Activated T-cell treated with anti-CD3 and anti-CD28 coated beads, Interleukin-2, amount 50 U/mL, for 72 hours (primary cell): ENCODE measurements at regions not wholly inside any gene's neighbourhood (a gene's known extent, or its start where the extent isn't known, plus 50 kb on each side); places are given as distances from the start of the nearest gene placed in this dataset.
"Not testable (repeated sequence)": the region's sequence is repeated elsewhere in the genome, so short reads cannot be mapped to it uniquely, and the experiment has no call there.

Experiments used
- ATAC-seq, 2 donors: fragments of 150-1000 bp; cut with Tn5 transposase; replicated peaks in 1 of 2; 2 replicates each; pipeline ENCODE4 v1.10.0; 2021; ENCODE audit warnings: moderate library complexity in 2 of 2, mild to moderate bottlenecking in 1 of 2
- DNase-seq, 2 donors: peaks; one replicate each; pipeline ENCODE4 v3.0.0; 2021 to 2022; ENCODE audit warnings: mixed read lengths in 1 of 2
- H3K27ac Mint-ChIP-seq: one replicate; pipeline ENCODE4 v1.8.0; 2022; ENCODE audit warnings: mild to moderate bottlenecking, moderate library complexity, mixed read lengths
- H3K27me3 Mint-ChIP-seq: one replicate; pipeline ENCODE4 v1.8.0; 2022; ENCODE audit warnings: low read depth, mixed read lengths
- H3K36me3 Mint-ChIP-seq, 2 donors: one replicate each; pipeline ENCODE4 v1.8.0; 2022; ENCODE audit warnings: mixed read lengths in 2 of 2, mild to moderate bottlenecking in 1 of 2; ENCODE audit not compliant: insufficient read depth in 2 of 2
- H3K4me1 Mint-ChIP-seq: one replicate; pipeline ENCODE4 v1.8.0; 2022; ENCODE audit warnings: low read depth, mixed read lengths
- H3K4me3 Mint-ChIP-seq, 2 donors: one replicate each; pipeline ENCODE4 v1.8.0; 2022; ENCODE audit warnings: mild to moderate bottlenecking in 2 of 2, mixed read lengths in 2 of 2, moderate library complexity in 2 of 2
- H3K9me3 Mint-ChIP-seq, 2 donors: one replicate each; pipeline ENCODE4 v1.8.0; 2022; ENCODE audit warnings: mixed read lengths in 2 of 2

GRCh38 chr6:122170274-122170673 is 229.2 kb upstream of the HSF2 start:
- H3K9me3 Mint-ChIP-seq: no peaks in the 10 kb centered on the region
- H3K27me3 Mint-ChIP-seq: no peaks in the 10 kb centered on the region
- H3K4me1 Mint-ChIP-seq: no peaks in the 10 kb centered on the region
- H3K36me3 Mint-ChIP-seq: no peaks in the 10 kb centered on the region
- ATAC-seq (no peak), DNase-seq (no peak)
- no peak overlapping the region for H3K27ac Mint-ChIP-seq
- no peak overlapping the region for H3K4me3 Mint-ChIP-seq

- Mint-ChIP-seq H3K9me3 (no peaks in the 10 kb centered on the region), H3K4me3 (no peak overlapping the region), H3K27ac (no peak overlapping the region), H3K36me3 (no peaks in the 10 kb centered on the region), H3K4me1 (no peaks in the 10 kb centered on the region), H3K27me3 (no peaks in the 10 kb centered on the region)
- no peak for DNase-seq
- no peak for ATAC-seq
Observed at GRCh38 chr6:122178988-122179387, 220.5 kb upstream of the HSF2 start.

DNA sequence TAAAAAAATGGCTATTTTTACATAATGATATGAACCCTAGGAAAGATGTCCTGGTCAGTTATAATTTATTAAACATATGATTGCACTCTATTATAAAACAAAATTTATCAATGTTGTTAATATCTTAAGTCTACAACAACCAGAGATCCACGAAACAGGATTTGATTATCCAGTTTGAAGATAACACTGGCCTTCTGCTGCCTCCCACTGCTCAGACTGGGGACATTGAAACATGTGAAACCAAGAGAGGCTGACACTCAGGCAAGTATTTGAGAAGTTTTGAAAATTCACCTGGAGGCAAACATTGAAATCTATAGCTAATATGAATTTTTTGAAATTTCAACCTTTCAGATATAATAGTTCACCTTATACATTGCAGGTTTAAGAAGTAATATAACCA is 219.3 kb upstream of the HSF2 start:
- ATAC-seq (no peak), DNase-seq (no peak)
- no peaks in the 10 kb centered on the region for H3K9me3 Mint-ChIP-seq
- H3K27me3 Mint-ChIP-seq: no peaks in the 10 kb centered on the region
- no peak overlapping the region for H3K27ac Mint-ChIP-seq
- no peaks in the 10 kb centered on the region for H3K36me3 Mint-ChIP-seq
- no peaks in the 10 kb centered on the region for H3K4me1 Mint-ChIP-seq
- H3K4me3 Mint-ChIP-seq: no peak overlapping the region

GRCh38 chr6:122182061-122182460 is 217.4 kb upstream of the HSF2 start:
- Mint-ChIP-seq H3K27ac (no peak overlapping the region), H3K4me1 (no peaks in the 10 kb centered on the region), H3K36me3 (no peaks in the 10 kb centered on the region), H3K9me3 (no peaks in the 10 kb centered on the region), H3K4me3 (no peak overlapping the region), H3K27me3 (no peaks in the 10 kb centered on the region)
- no peak for ATAC-seq
- no peak for DNase-seq

DNA sequence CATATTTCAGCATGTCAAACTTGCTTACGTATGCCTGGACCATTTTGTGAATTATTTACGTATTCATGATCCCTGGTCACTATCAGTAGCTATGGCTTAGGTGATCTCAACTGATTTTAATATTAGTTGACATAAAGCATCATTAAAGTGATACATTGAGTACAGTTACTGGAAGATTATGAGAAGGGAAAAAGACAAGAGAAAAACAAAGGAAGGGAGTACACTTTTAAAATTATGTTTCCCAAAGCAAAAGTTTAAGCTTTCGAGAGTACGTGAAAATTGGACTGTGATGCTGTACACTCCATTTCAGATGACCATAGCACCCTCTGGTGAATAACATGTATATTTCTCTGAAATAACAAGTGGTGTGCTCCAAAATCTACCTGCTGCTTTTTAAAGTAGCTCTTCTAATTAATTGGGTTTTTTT is 215.0 kb upstream of the HSF2 start:
- peaks cover 1% of the 10 kb centered on the region for H3K27me3 Mint-ChIP-seq
- H3K9me3 Mint-ChIP-seq: no peaks in the 10 kb centered on the region
- DNase-seq: no peak
- H3K4me3 Mint-ChIP-seq: no peak overlapping the region
- H3K27ac Mint-ChIP-seq: no peak overlapping the region
- H3K36me3 Mint-ChIP-seq: no peaks in the 10 kb centered on the region
- no peaks in the 10 kb centered on the region for H3K4me1 Mint-ChIP-seq
- no peak for ATAC-seq

GRCh38 chr6:122185458-122185857 is 214.0 kb upstream of the HSF2 start:
- not testable (repeated sequence) for H3K36me3 Mint-ChIP-seq, H3K4me1 Mint-ChIP-seq, H3K9me3 Mint-ChIP-seq, DNase-seq, ATAC-seq, H3K4me3 Mint-ChIP-seq, H3K27ac Mint-ChIP-seq
- H3K27me3 Mint-ChIP-seq: peaks cover 10% of the 10 kb centered on the region

GRCh38 chr6:122187186-122187585 is 212.3 kb upstream of the HSF2 start:
- Mint-ChIP-seq H3K36me3 (no peaks in the 10 kb centered on the region), H3K4me3 (no peak overlapping the region), H3K27ac (no peak overlapping the region), H3K9me3 (no peaks in the 10 kb centered on the region), H3K4me1 (no peaks in the 10 kb centered on the region), H3K27me3 (peaks cover 10% of the 10 kb centered on the region)
- no peak for DNase-seq
- no peak for ATAC-seq

GRCh38 chr6:122198922-122199321 is 200.5 kb upstream of the HSF2 start:
- H3K4me3 Mint-ChIP-seq: no peak overlapping the region
- no peak for DNase-seq
- ATAC-seq: no peak
- H3K36me3 Mint-ChIP-seq: no peaks in the 10 kb centered on the region
- H3K9me3 Mint-ChIP-seq: peaks cover 0 to 2% of the 10 kb centered on the region in 2 donors
- H3K27me3 Mint-ChIP-seq: no peaks in the 10 kb centered on the region
- no peak overlapping the region for H3K27ac Mint-ChIP-seq
- no peaks in the 10 kb centered on the region for H3K4me1 Mint-ChIP-seq

GRCh38 chr6:122200440-122200839 is 199.0 kb upstream of the HSF2 start:
- Mint-ChIP-seq H3K27ac (no peak overlapping the region), H3K4me3 (no peak overlapping the region), H3K4me1 (no peaks in the 10 kb centered on the region), H3K36me3 (no peaks in the 10 kb centered on the region), H3K9me3 (peaks cover 0 to 10% of the 10 kb centered on the region in 2 donors), H3K27me3 (no peaks in the 10 kb centered on the region)
- no peak for ATAC-seq
- no peak for DNase-seq

DNA sequence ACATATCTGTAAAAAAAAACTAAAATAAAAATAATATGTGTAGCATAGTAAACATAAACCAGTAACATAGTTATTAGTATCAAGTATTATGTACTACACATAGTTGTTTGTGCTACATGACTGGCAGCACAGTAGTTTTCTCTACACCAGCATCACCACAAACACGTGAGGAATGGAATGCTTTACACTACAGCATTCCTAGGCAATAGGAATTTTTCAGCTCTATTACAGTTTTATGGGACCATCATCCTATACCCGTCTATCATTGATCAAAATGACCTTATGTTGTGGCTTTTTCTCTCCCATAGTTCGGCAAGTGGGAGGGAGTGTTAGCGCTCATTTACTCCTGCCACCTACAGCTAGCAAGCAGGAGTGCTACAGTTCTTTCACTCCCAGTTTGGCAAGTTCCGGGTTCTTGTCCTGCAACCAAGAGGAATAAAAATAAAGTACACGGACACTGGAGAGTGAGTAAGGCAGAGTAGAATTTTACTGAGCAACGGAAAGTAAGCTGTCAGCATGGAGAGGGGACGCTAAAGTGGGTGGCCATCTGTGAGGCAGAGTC is 196.8 kb upstream of the HSF2 start:
- no peaks in the 10 kb centered on the region for H3K36me3 Mint-ChIP-seq
- DNase-seq: no peak
- peaks cover 0 to 10% of the 10 kb centered on the region in 2 donors for H3K9me3 Mint-ChIP-seq

DNA sequence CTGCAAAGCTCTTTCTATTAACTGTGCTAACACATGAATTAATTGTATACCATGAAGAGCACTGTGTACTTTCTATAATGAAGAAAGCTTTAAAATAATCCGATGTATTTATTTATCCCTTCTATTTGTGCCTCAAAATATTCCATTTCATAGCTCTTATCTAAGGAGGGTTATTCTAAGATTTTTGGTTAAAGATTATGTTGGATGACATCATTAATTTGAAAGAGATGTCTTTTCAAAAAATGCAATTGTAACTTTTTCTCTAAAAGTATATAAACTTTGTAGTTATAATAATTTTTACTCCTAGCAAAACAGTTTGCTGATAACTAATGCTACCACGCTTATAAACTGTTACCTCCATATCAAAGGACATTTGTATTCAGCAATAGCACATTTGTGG is 192.4 kb upstream of the HSF2 start:
- Mint-ChIP-seq H3K27ac (no peak overlapping the region), H3K4me1 (no peaks in the 10 kb centered on the region), H3K9me3 (peaks cover 0 to 10% of the 10 kb centered on the region in 2 donors), H3K27me3 (no peaks in the 10 kb centered on the region), H3K4me3 (no peak overlapping the region), H3K36me3 (no peaks in the 10 kb centered on the region)
- DNase-seq: no peak
- ATAC-seq: no peak

More for the DNA sequence above, 196.8 kb upstream of the HSF2 start:
- ATAC-seq: no peak
- no peak overlapping the region for H3K4me3 Mint-ChIP-seq
- no peak overlapping the region for H3K27ac Mint-ChIP-seq
- H3K4me1 Mint-ChIP-seq: no peaks in the 10 kb centered on the region
- H3K27me3 Mint-ChIP-seq: no peaks in the 10 kb centered on the region

DNA sequence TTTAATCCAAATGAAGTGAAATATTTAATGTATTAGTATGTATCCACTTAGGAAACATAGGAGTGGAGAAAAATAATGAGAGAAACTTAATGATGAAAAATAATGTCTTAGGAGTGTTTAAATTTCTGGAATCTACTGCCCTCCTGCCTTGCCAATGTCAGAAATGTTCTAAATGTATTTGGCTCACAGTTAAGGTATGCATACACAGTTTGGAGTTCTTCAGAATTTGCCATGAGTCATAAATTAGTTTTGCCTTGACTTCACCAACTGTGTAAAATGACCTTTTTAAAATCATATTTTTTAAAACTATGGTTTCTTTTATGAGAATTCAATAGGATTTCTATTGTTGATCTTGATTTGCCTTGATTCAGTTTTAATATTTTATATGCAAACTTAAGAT is 191.7 kb upstream of the HSF2 start:
- Mint-ChIP-seq H3K36me3 (no peaks in the 10 kb centered on the region), H3K4me1 (no peaks in the 10 kb centered on the region), H3K9me3 (peaks cover 0 to 10% of the 10 kb centered on the region in 2 donors), H3K27me3 (no peaks in the 10 kb centered on the region), H3K4me3 (no peak overlapping the region), H3K27ac (no peak overlapping the region)
- no peak for DNase-seq
- no peak for ATAC-seq

DNA sequence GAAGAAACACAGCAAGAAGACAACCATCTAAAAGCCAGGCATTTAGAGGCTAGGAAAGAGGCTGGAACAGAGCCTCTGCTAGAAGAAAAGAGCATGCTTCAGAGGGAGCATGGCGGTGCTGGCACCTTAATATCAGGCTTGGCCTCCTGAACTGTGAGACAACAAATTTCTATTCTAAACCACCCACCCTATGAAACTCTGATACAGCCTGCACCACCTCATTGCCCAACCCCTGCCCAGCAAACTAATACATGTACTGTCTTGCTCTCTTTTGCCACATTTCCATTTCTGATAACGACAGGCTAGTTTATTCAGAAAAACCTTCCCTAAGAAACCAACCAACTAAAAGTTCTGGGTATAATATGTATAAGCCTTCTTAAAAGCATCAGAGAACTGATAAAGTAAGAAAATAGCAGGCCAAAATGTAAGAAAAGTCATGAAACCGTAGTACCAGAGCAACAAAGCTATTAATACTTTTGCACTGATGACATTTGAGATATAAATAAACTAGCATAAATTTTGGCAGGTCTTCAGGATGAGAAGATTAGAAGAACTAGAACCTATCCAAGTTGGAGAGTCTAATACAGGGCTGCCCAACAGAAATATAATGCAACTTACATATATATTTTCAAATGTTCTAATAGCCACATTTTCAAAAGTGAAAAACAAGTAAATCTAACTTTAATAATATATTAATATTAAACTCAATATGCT is 184.7 kb upstream of the HSF2 start:
- no peaks in the 10 kb centered on the region for H3K9me3 Mint-ChIP-seq
- no peaks in the 10 kb centered on the region for H3K27me3 Mint-ChIP-seq
- no peaks in the 10 kb centered on the region for H3K4me1 Mint-ChIP-seq
- no peak overlapping the region for H3K4me3 Mint-ChIP-seq
- ATAC-seq (no peak), DNase-seq (no peak)
- H3K27ac Mint-ChIP-seq: no peak overlapping the region
- no peaks in the 10 kb centered on the region for H3K36me3 Mint-ChIP-seq

GRCh38 chr6:122220254-122220653 is 179.2 kb upstream of the HSF2 start:
- Mint-ChIP-seq H3K9me3 (no peaks in the 10 kb centered on the region), H3K4me1 (no peaks in the 10 kb centered on the region), H3K36me3 (no peaks in the 10 kb centered on the region), H3K4me3 (no peak overlapping the region), H3K27ac (no peak overlapping the region), H3K27me3 (no peaks in the 10 kb centered on the region)
- ATAC-seq (no peak), DNase-seq (no peak)
